Pulmonary artery endothelial cell (primary cell): ENCODE measurements at regions not wholly inside any gene's neighbourhood (a gene's known extent, or its start where the extent isn't known, plus 50 kb on each side); places are given as distances from the start of the nearest gene placed in this dataset.

Experiments
- DNase-seq: peaks from one replicate; pipeline ENCODE4 v3.0.0-alpha.2; 2011; ENCODE audit warnings: low read depth, low spot score

DNA sequence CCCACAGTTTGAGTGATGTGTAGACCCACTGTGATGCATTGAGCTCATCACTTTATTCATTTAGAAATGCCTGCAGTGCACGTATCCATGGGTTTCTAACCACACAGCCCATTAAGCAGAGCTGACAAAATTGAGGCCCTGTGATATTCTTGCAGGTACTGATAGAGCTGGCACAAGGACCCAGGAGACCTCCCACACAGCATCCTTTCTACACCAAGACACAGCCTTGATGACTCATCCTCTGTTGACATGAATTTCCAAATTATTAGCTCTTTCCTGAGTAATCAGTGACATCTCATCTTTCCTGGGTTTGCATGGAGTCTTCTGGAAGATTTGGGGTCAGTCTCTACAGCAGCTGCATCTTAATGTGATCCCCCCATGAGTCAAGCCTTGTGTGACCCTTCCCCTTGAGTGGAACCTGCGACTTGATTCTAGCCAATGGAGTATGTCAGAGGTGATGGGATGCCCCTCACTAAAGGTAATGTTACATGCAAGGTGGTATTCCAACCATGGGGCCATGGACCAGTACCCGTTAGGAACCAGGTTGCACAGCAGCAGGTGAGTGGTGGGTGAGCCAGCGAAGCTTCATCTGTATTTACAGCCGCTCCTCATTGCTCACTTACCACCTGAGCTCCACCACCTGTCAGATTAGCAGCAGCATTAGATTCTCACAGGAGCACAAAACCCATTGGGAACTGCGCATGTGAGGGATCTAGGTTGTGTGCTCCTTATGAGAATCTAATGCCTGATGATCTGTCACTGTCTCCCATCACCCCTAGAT lies 181.1 kb upstream of the ARL4C start:
- DNase-seq, result no peak

DNA sequence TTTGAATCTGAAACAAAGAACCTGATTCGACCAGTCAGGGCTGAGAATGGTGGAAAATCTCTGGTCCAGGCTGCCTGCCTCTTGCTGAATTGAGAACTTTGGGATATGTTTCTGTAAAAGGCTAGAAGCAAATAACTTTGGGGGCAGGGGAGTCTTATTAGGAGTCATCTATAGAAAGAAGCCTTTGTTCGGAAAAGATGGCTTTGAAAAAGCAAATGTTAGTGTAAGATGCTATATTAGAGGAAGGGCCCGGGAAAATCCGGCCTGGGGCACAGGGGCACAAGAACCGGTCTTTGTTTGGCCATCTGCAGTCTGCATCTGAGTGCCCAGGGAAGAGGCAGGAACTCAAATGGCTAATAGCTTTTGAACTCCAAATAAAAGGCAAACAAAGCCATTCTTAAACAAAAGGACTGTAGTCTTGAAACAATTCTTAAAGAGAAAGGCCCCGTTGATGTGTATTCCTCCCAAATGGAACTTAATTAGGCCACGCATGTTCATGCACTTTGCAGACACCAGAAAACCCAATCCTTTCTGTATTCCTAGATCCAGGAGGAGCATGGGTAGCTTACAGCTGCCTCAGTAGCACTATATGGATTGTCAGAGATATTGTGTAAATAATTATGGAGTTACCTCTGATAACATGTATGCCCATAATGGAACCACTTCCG lies 180.0 kb upstream of the ARL4C start:
- no peak for DNase-seq

- DNase-seq, result no peak
Observed at GRCh38 chr2:234676109-234676782, 179.4 kb upstream of the ARL4C start.

- DNase-seq, result no peak
Observed at GRCh38 chr2:234674781-234675201, 177.9 kb upstream of the ARL4C start.

DNA sequence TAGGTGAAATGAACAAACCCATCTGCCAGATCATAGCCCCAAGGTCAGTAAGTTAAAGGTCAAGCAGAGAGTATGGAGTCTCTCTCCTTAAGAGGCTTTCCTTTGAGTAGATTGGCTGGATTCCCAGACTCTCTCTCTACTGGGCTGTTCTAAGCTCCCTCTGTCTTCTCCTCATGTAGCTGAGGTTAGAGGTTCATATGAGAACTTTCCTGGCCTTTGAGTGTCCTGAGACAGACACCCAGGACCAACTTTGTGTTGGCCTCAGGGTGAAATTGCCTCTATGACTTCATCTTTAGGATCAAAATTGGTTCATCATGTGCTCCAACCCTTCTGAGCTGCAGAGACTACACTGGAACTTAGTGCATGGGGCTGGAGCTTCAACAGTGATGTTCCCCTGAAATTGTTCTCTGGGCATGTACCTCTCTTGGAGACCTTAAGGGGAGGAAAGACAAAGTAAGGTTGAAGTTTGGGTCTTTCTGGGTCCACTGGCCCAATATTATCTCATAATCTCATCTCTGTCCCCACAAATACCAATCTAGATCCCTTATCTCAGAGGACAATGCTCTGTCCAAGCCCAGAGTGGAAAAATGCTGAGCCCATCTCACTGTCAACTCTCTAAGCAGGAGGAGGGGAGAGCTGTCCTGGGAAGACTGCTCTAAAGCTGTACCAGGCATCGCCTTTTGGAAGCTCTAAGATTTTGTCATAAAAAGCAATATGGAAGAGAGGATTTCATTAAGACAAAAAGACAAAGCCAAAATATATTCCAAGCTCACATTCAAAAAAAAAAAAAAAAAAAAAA lies 177.3 kb upstream of the ARL4C start:
- DNase-seq, result no peak

GRCh38 chr2:234673501-234673900 lies 176.6 kb upstream of the ARL4C start:
- DNase-seq, result no peak

DNA sequence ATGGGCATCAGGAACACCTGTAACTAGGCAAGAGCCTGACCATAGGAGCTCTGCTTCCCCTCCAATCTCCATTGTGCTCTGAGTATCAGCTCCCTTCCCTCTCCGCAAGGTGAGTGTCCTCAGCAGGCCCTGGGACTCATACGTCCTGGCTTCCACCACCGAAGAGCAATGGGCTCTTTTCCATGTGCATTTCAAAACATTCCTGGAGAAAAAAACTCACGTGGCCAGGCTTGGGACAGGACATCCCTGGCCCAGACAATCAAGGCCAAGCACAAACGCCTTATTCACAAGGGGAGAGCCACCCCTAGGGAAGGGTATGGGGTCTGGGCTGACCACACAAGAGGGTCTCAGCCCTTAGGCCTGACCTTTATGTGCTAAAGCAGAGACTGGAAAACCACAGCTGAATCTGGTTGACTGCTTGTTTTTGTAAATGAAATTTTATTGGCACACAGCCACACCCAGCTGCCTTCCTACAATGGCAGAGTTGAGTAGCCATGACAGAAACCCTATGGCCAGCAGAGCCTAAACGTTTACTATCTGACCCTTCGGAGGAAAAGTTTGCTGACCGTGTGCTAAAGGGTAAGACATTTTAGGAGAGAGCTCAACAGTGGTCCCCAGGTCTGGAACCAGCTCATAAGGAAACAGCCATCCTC lies 175.7 kb upstream of the ARL4C start:
- no peak for DNase-seq

DNA sequence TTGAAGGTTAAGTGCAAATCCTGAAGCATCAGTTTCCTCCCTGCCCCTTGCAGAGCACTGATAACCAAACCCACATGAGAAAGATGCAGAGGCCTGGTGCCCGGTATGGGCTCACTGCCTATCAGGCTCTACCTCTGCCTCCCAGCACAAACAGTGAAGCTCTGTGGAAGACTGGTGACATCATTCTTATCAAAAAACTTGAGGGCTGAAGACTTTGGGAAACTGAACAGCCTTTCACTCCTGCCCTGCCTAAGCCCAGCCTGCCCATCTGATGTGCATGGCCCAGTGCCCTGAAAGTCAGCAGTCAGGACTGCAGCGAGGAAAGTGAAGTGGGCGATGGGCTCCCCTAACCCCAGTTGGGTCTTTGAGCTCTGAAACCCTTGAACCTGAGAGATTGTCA lies 174.8 kb upstream of the ARL4C start:
- DNase-seq, result no peak

DNA sequence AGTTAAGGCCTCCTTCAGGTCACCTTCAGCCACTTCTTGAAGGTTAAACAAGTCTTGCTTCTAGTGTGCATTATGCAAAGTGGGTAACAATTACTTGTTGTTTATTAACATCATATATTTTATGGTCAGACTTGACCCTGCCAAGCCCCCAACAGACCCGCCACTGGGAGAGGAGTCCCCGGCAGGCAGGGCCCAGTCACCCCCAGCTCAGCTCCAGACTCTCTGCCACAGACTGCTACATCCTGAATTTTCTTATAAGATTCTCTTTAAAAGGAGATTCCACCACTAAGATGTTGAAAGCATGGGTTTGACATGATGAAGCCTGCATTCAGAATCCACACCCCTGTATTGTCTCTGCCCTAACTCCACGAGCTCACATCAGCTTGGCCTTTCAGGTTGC lies 174.3 kb upstream of the ARL4C start:
- no peak for DNase-seq

DNA sequence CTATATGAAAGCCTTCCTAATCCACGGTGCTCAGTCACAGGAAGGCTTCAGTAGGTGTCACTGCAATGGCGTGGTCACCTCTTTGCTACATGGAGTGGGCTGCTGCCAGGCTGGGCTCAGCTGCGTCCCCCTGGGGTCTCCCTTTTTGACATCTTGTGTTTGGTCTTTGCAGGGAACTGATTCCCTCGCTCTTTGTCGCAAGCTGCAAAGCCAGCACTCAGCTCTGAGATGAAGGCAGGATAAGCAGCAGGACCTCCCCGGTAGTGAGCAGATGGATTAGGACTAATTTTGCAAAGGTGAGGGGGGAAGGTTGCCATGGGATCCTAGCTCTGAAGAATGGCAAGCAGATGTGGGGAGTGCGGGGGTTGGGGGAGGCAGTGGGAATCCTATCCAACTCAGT lies 173.9 kb upstream of the ARL4C start:
- DNase-seq, result no peak

DNA sequence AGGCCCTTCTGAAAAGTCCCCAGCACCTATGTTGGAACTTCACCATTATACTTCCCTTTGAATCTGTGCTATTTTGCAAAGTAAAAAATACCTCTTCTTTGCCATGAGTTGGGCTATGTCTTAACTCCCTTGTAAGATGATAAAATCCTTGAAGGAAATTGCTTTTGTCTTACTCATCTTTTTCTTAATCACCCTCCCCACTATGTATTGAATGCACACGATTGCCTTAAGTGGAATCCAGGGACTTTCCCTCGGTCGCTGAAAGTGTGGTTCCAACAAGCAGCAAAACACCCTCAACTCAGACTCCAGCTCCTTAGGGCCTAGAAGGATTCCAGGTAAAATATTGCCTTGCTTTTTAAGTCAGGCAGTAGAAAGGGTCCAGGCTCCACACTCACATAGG lies 173.2 kb upstream of the ARL4C start:
- DNase-seq, result no peak

GRCh38 chr2:234669621-234670020 lies 172.7 kb upstream of the ARL4C start:
- no peak for DNase-seq

DNA sequence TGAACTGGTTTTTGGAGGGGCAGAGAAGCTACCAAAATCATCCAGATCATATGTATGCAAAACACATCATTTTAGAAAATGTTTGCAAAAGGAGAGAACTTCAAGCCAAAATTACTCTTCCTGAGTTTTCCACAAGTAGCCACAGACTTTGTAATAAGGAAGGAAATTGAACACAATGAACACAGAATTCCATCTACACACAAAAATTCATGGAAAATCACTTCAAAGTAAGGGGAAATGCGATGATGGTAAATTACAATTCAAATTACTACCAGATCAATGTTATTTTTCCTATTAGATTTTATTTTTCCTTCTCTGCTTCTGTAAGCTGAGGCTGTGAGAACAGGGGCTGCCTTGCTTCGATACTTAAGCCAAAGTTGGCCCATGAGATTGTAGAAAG lies 172.1 kb upstream of the ARL4C start:
- no peak for DNase-seq

DNA sequence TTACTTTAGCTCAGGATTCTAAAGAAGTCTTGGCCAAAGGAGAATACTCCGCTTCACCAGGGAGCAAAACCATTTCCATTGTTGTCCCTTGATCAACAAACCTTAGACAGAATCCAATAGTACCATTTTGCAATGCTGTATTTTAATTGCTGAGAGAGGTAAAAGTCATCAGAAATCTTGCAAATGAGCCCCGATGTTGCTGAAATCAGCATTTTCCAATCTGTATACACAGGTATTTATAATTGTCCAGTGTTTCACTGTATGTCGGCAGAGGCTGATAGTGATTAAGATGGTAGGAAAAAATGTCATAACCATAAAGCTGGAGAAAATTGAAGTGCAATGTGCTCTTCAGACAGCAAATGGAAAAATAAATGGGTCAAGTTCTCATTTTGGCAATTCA lies 170.0 kb upstream of the ARL4C start:
- no peak for DNase-seq

GRCh38 chr2:234665304-234665703 lies 168.4 kb upstream of the ARL4C start:
- no peak for DNase-seq

DNA sequence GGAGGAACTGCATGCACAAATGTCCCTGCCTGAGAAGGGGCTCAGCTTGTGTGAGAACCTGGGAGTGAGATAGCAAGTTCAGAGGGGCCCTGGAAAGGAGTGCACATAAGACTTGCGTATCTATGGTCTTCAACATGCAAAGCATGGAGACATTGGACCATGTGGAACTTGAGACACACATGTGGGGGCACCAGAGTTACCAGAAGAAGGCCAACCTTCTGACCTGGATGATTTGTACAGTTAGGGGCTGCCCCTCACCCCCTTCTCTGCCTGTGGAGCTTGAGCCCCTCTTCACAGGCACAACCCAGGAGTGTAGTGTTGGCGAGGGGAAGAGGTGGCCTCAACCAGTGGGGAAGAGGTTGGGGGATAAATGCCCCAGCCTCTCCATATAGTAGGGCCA lies 165.0 kb upstream of the ARL4C start:
- DNase-seq, result no peak

DNA sequence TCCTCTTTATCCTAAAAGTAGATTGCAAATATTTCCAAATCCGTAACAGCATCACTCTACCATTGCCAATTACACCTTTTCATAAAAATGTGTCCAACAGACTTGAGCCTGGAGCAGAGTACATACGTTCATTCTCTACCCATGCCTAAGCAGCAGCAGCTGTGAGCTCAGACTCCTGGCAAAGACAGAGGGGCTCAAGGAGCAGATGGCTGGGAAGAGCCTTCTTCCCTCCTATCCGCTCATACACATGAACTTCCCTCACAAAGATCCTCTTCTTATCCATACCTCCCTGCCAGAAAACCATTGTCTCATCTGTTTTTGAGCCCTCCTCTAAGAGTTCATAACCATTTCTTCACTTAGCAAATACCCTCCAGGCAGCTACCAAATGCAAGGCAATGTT lies 164.3 kb upstream of the ARL4C start:
- no peak for DNase-seq

GRCh38 chr2:234655706-234656105 lies 158.8 kb upstream of the ARL4C start:
- DNase-seq, result no peak

DNA sequence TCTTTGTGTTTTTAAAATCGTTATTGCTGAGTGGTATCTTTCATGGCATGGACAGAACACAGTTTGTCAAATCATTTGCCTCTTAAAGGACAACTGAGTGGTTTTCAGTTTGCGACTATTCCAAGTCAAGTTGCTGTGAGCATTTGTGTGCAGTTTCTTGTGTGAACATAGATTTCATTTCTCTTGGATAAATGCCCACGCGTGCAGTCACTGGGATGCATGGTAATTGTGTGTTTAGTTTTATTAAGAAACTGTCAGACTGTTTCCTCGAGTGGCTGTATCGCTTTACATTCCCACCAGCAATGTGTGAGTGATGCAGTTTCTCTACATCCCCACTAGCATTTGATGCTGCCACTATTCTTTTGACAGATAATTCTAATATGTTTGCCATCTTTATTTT lies 154.0 kb upstream of the ARL4C start:
- DNase-seq, result no peak

- no peak for DNase-seq
Observed at GRCh38 chr2:234649951-234650350, 153.1 kb upstream of the ARL4C start.

GRCh38 chr2:234643407-234643806 lies 146.5 kb upstream of the ARL4C start:
- DNase-seq, result no peak
